ENCODE measurements at regions not wholly inside any gene's neighbourhood (a gene's known extent, or its start where the extent isn't known, plus 50 kb on each side); places are given as distances from the start of the nearest gene placed in this dataset.
"Not testable (repeated sequence)": the region's sequence is repeated elsewhere in the genome, so short reads cannot be mapped to it uniquely, and the experiment has no call there.

GRCh38 chr2:48092846-48093803 lies 186.8 kb upstream of the FBXO11 start:
- H3K27ac Mint-ChIP-seq, result no peak overlapping the region
- Histone ChIP-seq H3K27ac (ENCODE audit: low read depth, low read length) (no peak overlapping the region), H3K36me3 (ENCODE audit: control insufficient read depth in 2 of 3, insufficient read depth in 3 of 3, low read length in 3 of 3) (no peaks in the 10 kb centered on the region), H3K27me3 (ENCODE audit: control insufficient read depth in 2 of 2, insufficient read depth in 2 of 2, low read length in 2 of 2) (no peaks in the 10 kb centered on the region), H3K9me3 (ENCODE audit: control insufficient read depth in 2 of 3, low read length in 3 of 3) (no peaks in the 10 kb centered on the region), H3K4me3 (ENCODE audit: low read length) (no peak overlapping the region), H3K4me1 (ENCODE audit: control insufficient read depth in 2 of 2, insufficient read depth in 2 of 2, low read length in 2 of 2) (no peaks in the 10 kb centered on the region)
- peaks cover 0 to 4% (median 3%) of the 10 kb centered on the region in 5 donors for H3K36me3 Mint-ChIP-seq
- POLR2A ChIA-PET, result interaction anchor here (0.8 kb wide), 1 partner anchor 183 kb away, joined by 3 read pairs; no protein-coding TSS in a partner anchor
- no peak overlapping the region for H3K4me3 Mint-ChIP-seq
- ATAC-seq (no peak), DNase-seq (no peak)
- peaks cover 0 to 21% (median 10%) of the 10 kb centered on the region in 5 donors for H3K27me3 Mint-ChIP-seq
- no peaks in the 10 kb centered on the region for H3K4me1 Mint-ChIP-seq
- intact Hi-C loops (cut with micrococcal nuclease), result no loop called here
- CTCF ChIA-PET, result interaction anchor here (1.2 kb wide), 1 partner anchor 302 kb away, joined by 5 read pairs; no protein-coding TSS in a partner anchor
- H3K9me3 Mint-ChIP-seq, result peaks cover 0 to 7% (median 0%) of the 10 kb centered on the region in 11 donors

- Mint-ChIP-seq H3K4me3 (peak overlapping the region in 1 of 10 donors; percentile 20), H3K27me3 (peaks cover 0 to 32% (median 17%) of the 10 kb centered on the region in 5 donors), H3K9me3 (peaks cover 0 to 11% (median 8%) of the 10 kb centered on the region in 11 donors), H3K36me3 (peaks cover 0 to 11% (median 7%) of the 10 kb centered on the region in 5 donors)
- H3K4me1 ChIP-seq (ENCODE audit: control insufficient read depth in 2 of 2, insufficient read depth in 2 of 2, low read length in 2 of 2); H3K27ac ChIP-seq (ENCODE audit: low read depth, low read length); CTCF ChIA-PET; H3K4me3 ChIP-seq (ENCODE audit: low read length); H3K9me3 ChIP-seq (ENCODE audit: control insufficient read depth in 2 of 3, low read length in 3 of 3); H3K4me1 Mint-ChIP-seq; ATAC-seq; DNase-seq; H3K27ac Mint-ChIP-seq; intact Hi-C loops (cut with micrococcal nuclease); H3K27me3 ChIP-seq (ENCODE audit: control insufficient read depth in 2 of 2, insufficient read depth in 2 of 2, low read length in 2 of 2); H3K36me3 ChIP-seq (ENCODE audit: control insufficient read depth in 2 of 3, insufficient read depth in 3 of 3, low read length in 3 of 3): not testable (repeated sequence)
- POLR2A ChIA-PET, result interaction anchor here (0.6 kb wide), 1 partner anchor 292 kb away, joined by 5 read pairs; no protein-coding TSS in a partner anchor
These were observed 190.5 kb upstream of the FBXO11 start for GRCh38 chr2:48096765-48097164.

GRCh38 chr2:48098539-48098938 lies 192.2 kb upstream of the FBXO11 start:
- intact Hi-C loops (cut with micrococcal nuclease), result no loop called here
- ATAC-seq, result no peak
- DNase-seq, result no peak
- Mint-ChIP-seq H3K9me3 (peaks cover 0 to 11% (median 8%) of the 10 kb centered on the region in 11 donors), H3K4me1 (peaks cover 0 to 4% (median 0%) of the 10 kb centered on the region in 7 donors), H3K4me3 (no peak overlapping the region), H3K36me3 (peaks cover 0 to 11% (median 7%) of the 10 kb centered on the region in 5 donors), H3K27ac (no peak overlapping the region), H3K27me3 (peaks cover 0 to 37% (median 17%) of the 10 kb centered on the region in 5 donors)
- Histone ChIP-seq H3K9me3 (ENCODE audit: control insufficient read depth in 2 of 3, low read length in 3 of 3) (no peaks in the 10 kb centered on the region), H3K4me1 (ENCODE audit: control insufficient read depth in 2 of 2, insufficient read depth in 2 of 2, low read length in 2 of 2) (no peaks in the 10 kb centered on the region), H3K4me3 (ENCODE audit: low read length) (no peak overlapping the region), H3K36me3 (ENCODE audit: control insufficient read depth in 2 of 3, insufficient read depth in 3 of 3, low read length in 3 of 3) (no peaks in the 10 kb centered on the region), H3K27me3 (ENCODE audit: control insufficient read depth in 2 of 2, insufficient read depth in 2 of 2, low read length in 2 of 2) (no peaks in the 10 kb centered on the region), H3K27ac (ENCODE audit: low read depth, low read length) (no peak overlapping the region)
- ChIA-PET POLR2A (no interaction called here), CTCF (no interaction called here)

GRCh38 chr2:48104418-48104817 lies 198.1 kb upstream of the FBXO11 start:
- ChIA-PET POLR2A (interaction anchor here (0.8 kb wide), 1 partner anchor 194 kb away, joined by 3 read pairs; no protein-coding TSS in a partner anchor), CTCF (interaction anchor here (0.6 to 1.8 kb wide), 7 partner anchors 195 to 800 kb away, joined by 3 to 13 read pairs (median 4); no protein-coding TSS in a partner anchor)
- Histone ChIP-seq H3K36me3 (ENCODE audit: control insufficient read depth in 2 of 3, insufficient read depth in 3 of 3, low read length in 3 of 3) (no peaks in the 10 kb centered on the region), H3K27me3 (ENCODE audit: control insufficient read depth in 2 of 2, insufficient read depth in 2 of 2, low read length in 2 of 2) (no peaks in the 10 kb centered on the region), H3K4me3 (ENCODE audit: low read length) (no peak overlapping the region), H3K9me3 (ENCODE audit: control insufficient read depth in 2 of 3, low read length in 3 of 3) (no peaks in the 10 kb centered on the region), H3K4me1 (ENCODE audit: control insufficient read depth in 2 of 2, insufficient read depth in 2 of 2, low read length in 2 of 2) (no peaks in the 10 kb centered on the region), H3K27ac (ENCODE audit: low read depth, low read length) (no peak overlapping the region)
- H3K36me3 Mint-ChIP-seq, result peaks cover 0 to 5% (median 5%) of the 10 kb centered on the region in 5 donors
- H3K9me3 Mint-ChIP-seq, result peaks cover 0 to 7% (median 5%) of the 10 kb centered on the region in 11 donors
- H3K27ac Mint-ChIP-seq, result no peak overlapping the region
- DNase-seq, result no peak
- no peak for ATAC-seq
- peaks cover 0 to 15% (median 9%) of the 10 kb centered on the region in 7 donors for H3K4me1 Mint-ChIP-seq
- H3K27me3 Mint-ChIP-seq, result peaks cover 0 to 32% (median 4%) of the 10 kb centered on the region in 5 donors
- intact Hi-C loops (cut with micrococcal nuclease), result no loop called here
- no peak overlapping the region for H3K4me3 Mint-ChIP-seq

- H3K36me3 Mint-ChIP-seq, result no peaks in the 10 kb centered on the region
- ChIA-PET POLR2A (no interaction called here), CTCF (interaction anchor here (0.6 to 1.8 kb wide), 5 partner anchors 189 to 339 kb away, joined by 3 to 13 read pairs (median 3); no protein-coding TSS in a partner anchor)
- Histone ChIP-seq H3K27me3 (ENCODE audit: control insufficient read depth in 2 of 2, insufficient read depth in 2 of 2, low read length in 2 of 2) (no peaks in the 10 kb centered on the region), H3K4me3 (ENCODE audit: low read length) (no peak overlapping the region), H3K9me3 (ENCODE audit: control insufficient read depth in 2 of 3, low read length in 3 of 3) (no peaks in the 10 kb centered on the region), H3K27ac (ENCODE audit: low read depth, low read length) (no peak overlapping the region), H3K36me3 (ENCODE audit: control insufficient read depth in 2 of 3, insufficient read depth in 3 of 3, low read length in 3 of 3) (no peaks in the 10 kb centered on the region), H3K4me1 (ENCODE audit: control insufficient read depth in 2 of 2, insufficient read depth in 2 of 2, low read length in 2 of 2) (no peaks in the 10 kb centered on the region)
- H3K9me3 Mint-ChIP-seq, result peaks cover 0 to under 1% (median 0%) of the 10 kb centered on the region in 11 donors
- intact Hi-C loops (cut with micrococcal nuclease), result loop anchor here (1.0 to 5.0 kb wide), 10 partner anchors 199 to 771 kb away; partner anchors contain the start of genes MSH2 (in 1 of the 2) and MSH6 (in 1 of the 2)
- H3K4me3 Mint-ChIP-seq, result peak overlapping the region in 5 of 10 donors; percentile 16 to 68 (median 37)
- H3K27me3 Mint-ChIP-seq, result peaks cover 0 to 20% (median 0%) of the 10 kb centered on the region in 5 donors
- H3K4me1 Mint-ChIP-seq, result peaks cover 0 to 15% (median 9%) of the 10 kb centered on the region in 7 donors
- DNase-seq (no peak), ATAC-seq (no peak)
- peak overlapping the region in 2 of 9 donors; percentile 1 to 5 for H3K27ac Mint-ChIP-seq
These were observed 199.6 kb upstream of the FBXO11 start for GRCh38 chr2:48105848-48106247.

- H3K9me3 ChIP-seq (ENCODE audit: control insufficient read depth in 2 of 3, low read length in 3 of 3), result no peaks in the 10 kb centered on the region
- Mint-ChIP-seq H3K27me3 (peaks cover 0 to 9% (median 0%) of the 10 kb centered on the region in 5 donors), H3K27ac (no peak overlapping the region), H3K4me1 (peaks cover 4 to 26% (median 17%) of the 10 kb centered on the region in 7 donors), H3K9me3 (no peaks in the 10 kb centered on the region), H3K4me3 (no peak overlapping the region), H3K36me3 (no peaks in the 10 kb centered on the region)
- ChIA-PET POLR2A (no interaction called here), CTCF (interaction anchor here (0.8 to 2.1 kb wide), 5 partner anchors 195 to 318 kb away, joined by 3 to 27 read pairs (median 4); no protein-coding TSS in a partner anchor)
- H3K27me3 ChIP-seq (ENCODE audit: control insufficient read depth in 2 of 2, insufficient read depth in 2 of 2, low read length in 2 of 2), result no peaks in the 10 kb centered on the region
- ATAC-seq (no peak), DNase-seq (no peak)
- no peak overlapping the region for H3K4me3 ChIP-seq (ENCODE audit: low read length)
- peaks cover 0 to 3% of the 10 kb centered on the region in 2 donors for H3K4me1 ChIP-seq (ENCODE audit: control insufficient read depth in 2 of 2, insufficient read depth in 2 of 2, low read length in 2 of 2)
- intact Hi-C loops (cut with micrococcal nuclease), result loop anchor here in 1 of 2 donors (2.0 to 5.0 kb wide), 2 partner anchors 705 to 773 kb away; partner anchors contain the start of gene MSH2
- no peak overlapping the region for H3K27ac ChIP-seq (ENCODE audit: low read depth, low read length)
- no peaks in the 10 kb centered on the region for H3K36me3 ChIP-seq (ENCODE audit: control insufficient read depth in 2 of 3, insufficient read depth in 3 of 3, low read length in 3 of 3)
These were observed 201.1 kb upstream of the FBXO11 start for GRCh38 chr2:48107326-48107925.

All from naive thymus-derived CD4-positive, alpha-beta T cell (primary cell).